Endodermal cell (in vitro differentiated cells): ENCODE measurements at regions not wholly inside any gene's neighbourhood (a gene's known extent, or its start where the extent isn't known, plus 50 kb on each side); places are given as distances from the start of the nearest gene placed in this dataset.
"Not testable (repeated sequence)": the region's sequence is repeated elsewhere in the genome, so short reads cannot be mapped to it uniquely, and the experiment has no call there.

Experiments used
- DNase-seq: peaks from one replicate; pipeline ENCODE4 v3.0.0-alpha.2; 2017
- H3K27ac ChIP-seq: 2 replicates; pipeline ENCODE4 v1.5.1; 2013; ENCODE audit warnings: mild to moderate bottlenecking, low read depth, low read length, moderate library complexity
- H3K27me3 ChIP-seq: 2 replicates; pipeline ENCODE4 v1.6.1; 2013; ENCODE audit warnings: mild to moderate bottlenecking, low read length, moderate library complexity; ENCODE audit not compliant: insufficient read depth, control insufficient read depth, poor library complexity, severe bottlenecking
- H3K36me3 ChIP-seq: 2 replicates; pipeline ENCODE4 v1.7.0; 2013; ENCODE audit warnings: mild to moderate bottlenecking, low read length, moderate library complexity; ENCODE audit not compliant: control insufficient read depth, insufficient read depth
- H3K4me1 ChIP-seq: one replicate; pipeline ENCODE4 v1.7.0; 2013; ENCODE audit warnings: low read length; ENCODE audit not compliant: control insufficient read depth, insufficient read depth
- H3K4me3 ChIP-seq: 2 replicates; pipeline ENCODE4 v1.5.1; 2013; ENCODE audit warnings: mild to moderate bottlenecking, low read length, moderate library complexity
- H3K9ac ChIP-seq: 2 replicates; pipeline ENCODE4 v1.6.1; 2013; ENCODE audit warnings: mild to moderate bottlenecking, low read length, moderate library complexity; ENCODE audit not compliant: poor library complexity, severe bottlenecking; ENCODE audit errors: extremely low read depth
- H3K9me3 ChIP-seq: 2 replicates; pipeline ENCODE4 v1.6.1; 2013; ENCODE audit warnings: mild to moderate bottlenecking, low read length, moderate library complexity; ENCODE audit not compliant: control insufficient read depth
- H3K27ac Mint-ChIP-seq: 2 replicates; pipeline ENCODE4 v1.8.0; 2020; ENCODE audit warnings: mixed read lengths
- H3K27me3 Mint-ChIP-seq: 2 replicates; pipeline ENCODE4 v1.8.0; 2021; ENCODE audit warnings: mild to moderate bottlenecking, mixed read lengths; ENCODE audit not compliant: insufficient read depth
- H3K36me3 Mint-ChIP-seq: 2 replicates; pipeline ENCODE4 v1.8.0; 2020; ENCODE audit warnings: low read depth, mixed read lengths
- H3K4me1 Mint-ChIP-seq: 2 replicates; pipeline ENCODE4 v1.8.0; 2020; ENCODE audit warnings: mixed read lengths
- H3K4me3 Mint-ChIP-seq: 2 replicates; pipeline ENCODE4 v1.8.0; 2020; ENCODE audit warnings: mild to moderate bottlenecking, moderate library complexity, mixed read lengths
- H3K9me3 Mint-ChIP-seq: 2 replicates; pipeline ENCODE4 v1.8.0; 2020; ENCODE audit warnings: mild to moderate bottlenecking, mixed read lengths
- CTCF ChIP-seq: fragments of 200-600 bp; sonication (generic); conservative IDR thresholded peaks from 2 replicates; pipeline ENCODE4 v1.5.0; 2021; ENCODE audit warnings: antibody characterized with exemption, mild to moderate bottlenecking
- WGBS, 2 experiments: methylation state at CpG; one replicate each; pipeline versions ENCODE4 v1.1.5 to v1.1.7; 2013; ENCODE audit warnings: missing lambda C conversion rate in 2 of 2, mixed read lengths in 1 of 2; ENCODE audit not compliant: insufficient coverage in 1 of 2, insufficient read length in 1 of 2; 5-methylcytosine and 5-hydroxymethylcytosine counted together

- peaks cover 3% of the 10 kb centered on the region for H3K36me3 Mint-ChIP-seq
- H3K9me3 ChIP-seq = no peaks in the 10 kb centered on the region
- no peaks in the 10 kb centered on the region for H3K4me1 ChIP-seq
- H3K4me3 Mint-ChIP-seq = no peak overlapping the region
- DNase-seq = no peak
- H3K9ac ChIP-seq = no peak overlapping the region
- no peaks in the 10 kb centered on the region for H3K27me3 Mint-ChIP-seq
- no peaks in the 10 kb centered on the region for H3K27me3 ChIP-seq
- H3K27ac Mint-ChIP-seq = no peak overlapping the region
- H3K27ac ChIP-seq = no peak overlapping the region
- no peaks in the 10 kb centered on the region for H3K4me1 Mint-ChIP-seq
- H3K4me3 ChIP-seq = no peak overlapping the region
- no peaks in the 10 kb centered on the region for H3K36me3 ChIP-seq
- WGBS, 2 experiments = 85% methylated on average over 1 of the region's 1 CpG; no CpG with 5 or more reads in 1 of the 2 experiments
- no peak for TF ChIP-seq CTCF
- H3K9me3 Mint-ChIP-seq = peaks cover 22% of the 10 kb centered on the region
Observed at GRCh38 chr17:70446446-70446845, 277.1 kb downstream of the KCNJ2 start.

GRCh38 chr17:70447588-70447987, 278.3 kb downstream of the KCNJ2 start:
- DNase-seq = no peak
- no peak overlapping the region for H3K27ac Mint-ChIP-seq
- Histone ChIP-seq H3K4me1 (no peaks in the 10 kb centered on the region), H3K27ac (no peak overlapping the region), H3K9me3 (no peaks in the 10 kb centered on the region), H3K27me3 (no peaks in the 10 kb centered on the region), H3K9ac (no peak overlapping the region), H3K36me3 (no peaks in the 10 kb centered on the region), H3K4me3 (no peak overlapping the region)
- H3K4me3 Mint-ChIP-seq = no peak overlapping the region
- WGBS, 2 experiments = 83 to 97% methylated on average over 1 to 2 of the region's 2 CpGs
- no peaks in the 10 kb centered on the region for H3K27me3 Mint-ChIP-seq
- H3K36me3 Mint-ChIP-seq = peaks cover 3% of the 10 kb centered on the region
- H3K9me3 Mint-ChIP-seq = peaks cover 22% of the 10 kb centered on the region
- TF ChIP-seq CTCF = no peak
- no peaks in the 10 kb centered on the region for H3K4me1 Mint-ChIP-seq

- not testable (repeated sequence) for H3K4me3 Mint-ChIP-seq, H3K4me3 ChIP-seq
Observed at GRCh38 chr17:70453075-70453474, 283.7 kb downstream of the KCNJ2 start.

GRCh38 chr17:70454377-70454776, 285.0 kb downstream of the KCNJ2 start:
- no peak for DNase-seq
- 91 to 100% methylated on average over 1 to 4 of the region's 4 CpGs for WGBS, 2 experiments
- Histone ChIP-seq H3K4me3 (no peak overlapping the region), H3K9ac (no peak overlapping the region), H3K4me1 (no peaks in the 10 kb centered on the region), H3K9me3 (no peaks in the 10 kb centered on the region), H3K27ac (no peak overlapping the region), H3K27me3 (no peaks in the 10 kb centered on the region), H3K36me3 (no peaks in the 10 kb centered on the region)
- Mint-ChIP-seq H3K9me3 (peaks cover 8% of the 10 kb centered on the region), H3K4me1 (no peaks in the 10 kb centered on the region), H3K27ac (no peak overlapping the region), H3K27me3 (no peaks in the 10 kb centered on the region), H3K4me3 (no peak overlapping the region), H3K36me3 (peaks cover 6% of the 10 kb centered on the region)
- TF ChIP-seq CTCF = no peak

More at GRCh38 chr17:70453075-70453474, 283.7 kb downstream of the KCNJ2 start:
- H3K9ac ChIP-seq, H3K27ac ChIP-seq, H3K27me3 ChIP-seq, H3K27ac Mint-ChIP-seq, H3K9me3 Mint-ChIP-seq, DNase-seq, H3K36me3 ChIP-seq, H3K27me3 Mint-ChIP-seq, H3K36me3 Mint-ChIP-seq, H3K4me1 ChIP-seq, H3K9me3 ChIP-seq, H3K4me1 Mint-ChIP-seq: not testable (repeated sequence)
- 94 to 98% methylated on average over 10 to 12 of the region's 12 CpGs for WGBS, 2 experiments
